Cerebellar nuclear complex (tissue), 1 donor: ENCODE measurements at regions not wholly inside any gene's neighbourhood (a gene's known extent, or its start where the extent isn't known, plus 50 kb on each side); places are given as distances from the start of the nearest gene placed in this dataset.

Experiments used
- DNase-seq, 2 experiments: peaks; one replicate each; lab custom pipeline; 2025; lab: John Stamatoyannopoulos, UW

DNA sequence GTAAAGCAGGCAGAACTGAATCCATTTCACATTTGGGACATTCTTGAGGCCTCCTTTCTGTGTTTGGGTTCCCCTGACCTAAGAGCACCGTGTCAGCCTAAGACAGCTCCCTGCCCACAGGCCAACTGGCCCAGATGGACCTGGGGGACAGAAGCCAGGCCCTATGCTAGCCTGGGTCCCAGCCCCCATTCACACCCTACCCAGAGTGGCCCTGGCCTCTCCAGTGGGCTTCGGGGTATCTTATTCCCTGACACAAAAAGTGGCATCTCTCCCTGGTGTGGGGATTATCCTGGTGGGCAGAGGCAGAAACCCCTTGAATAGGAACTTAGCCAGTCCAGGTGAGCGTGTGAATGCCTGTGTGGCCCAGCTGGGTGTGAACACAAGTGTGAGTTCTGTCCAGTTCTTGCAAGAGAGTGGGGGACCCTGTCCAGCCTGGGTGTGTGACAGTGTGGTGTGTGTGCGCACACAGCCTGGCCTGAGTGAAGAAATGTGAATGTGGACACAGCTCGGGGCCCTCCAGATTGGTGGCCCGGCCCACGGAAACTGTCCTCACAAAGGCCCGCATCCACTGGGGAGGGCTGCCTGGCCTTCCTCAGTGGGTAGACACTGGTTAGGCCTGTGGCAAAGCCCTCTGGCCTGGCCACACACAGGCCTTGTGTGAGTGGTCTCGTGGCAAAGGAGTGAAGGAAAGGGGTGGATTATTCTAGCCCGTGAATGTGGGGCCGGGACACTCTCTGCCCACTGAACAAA lies 63.0 kb upstream of the HAAO start:
- DNase-seq: no peak

DNA sequence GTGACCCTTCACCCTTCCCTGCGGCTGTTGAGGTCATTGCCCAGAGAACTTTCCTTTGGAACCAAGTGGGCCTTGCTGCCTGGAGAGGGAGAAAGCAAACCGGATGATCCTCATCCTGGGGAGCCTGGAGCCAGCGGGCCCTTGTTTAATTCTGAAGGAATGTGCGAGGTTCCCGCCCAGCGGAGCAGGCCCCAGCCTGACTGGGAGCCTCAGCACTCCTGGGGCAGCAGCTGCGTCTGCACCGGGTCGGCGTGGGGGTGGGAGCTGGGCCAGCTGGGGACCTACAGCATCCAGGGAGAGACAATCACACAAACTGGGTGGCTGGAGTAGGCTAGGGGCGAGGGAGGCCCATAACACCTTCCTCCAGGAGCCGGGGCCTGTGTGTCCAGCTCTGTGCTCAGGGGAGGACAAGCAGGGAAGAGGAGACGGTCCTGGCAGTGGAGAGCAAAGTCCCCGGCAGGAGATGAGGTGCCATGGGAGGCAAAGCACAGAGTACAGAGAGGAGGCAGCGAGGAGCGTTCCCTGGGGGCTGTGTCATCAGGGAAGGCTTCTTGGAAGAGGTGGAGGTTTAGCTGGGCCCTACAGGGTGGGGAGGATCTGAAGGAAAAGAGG lies 61.9 kb upstream of the HAAO start:
- no peak for DNase-seq

DNA sequence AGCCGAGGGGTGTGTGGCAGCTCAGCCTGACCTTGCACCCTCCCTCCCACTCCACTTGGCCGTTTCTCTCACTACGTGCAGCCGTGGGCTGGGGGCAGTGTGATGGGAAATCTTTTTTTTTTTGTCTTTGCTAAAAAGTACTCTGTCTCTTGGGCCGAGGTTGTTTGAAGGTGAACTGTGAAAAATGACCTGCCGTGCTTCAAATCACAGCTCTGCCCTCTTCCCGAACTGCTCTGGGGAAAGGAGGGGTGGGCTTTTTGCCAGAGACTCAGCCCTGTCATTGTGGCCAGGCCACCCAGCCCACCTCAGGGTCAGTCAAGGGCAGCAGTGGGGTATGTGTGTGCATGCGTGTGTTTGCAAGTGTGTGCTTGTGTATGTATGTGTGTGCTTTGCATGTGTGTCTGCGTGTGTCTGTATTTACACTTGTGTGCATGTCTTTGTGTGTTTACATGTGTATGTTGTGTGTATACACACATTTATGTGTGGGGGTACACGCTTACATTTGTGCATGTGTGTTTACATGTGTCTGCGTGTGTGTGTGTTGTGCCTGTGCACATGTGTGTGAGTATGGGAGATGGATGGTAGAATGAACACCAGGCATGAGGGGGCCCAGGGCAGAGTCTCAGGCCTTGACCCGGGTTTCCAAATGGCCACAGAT lies 61.3 kb upstream of the HAAO start:
- no peak for DNase-seq

DNA sequence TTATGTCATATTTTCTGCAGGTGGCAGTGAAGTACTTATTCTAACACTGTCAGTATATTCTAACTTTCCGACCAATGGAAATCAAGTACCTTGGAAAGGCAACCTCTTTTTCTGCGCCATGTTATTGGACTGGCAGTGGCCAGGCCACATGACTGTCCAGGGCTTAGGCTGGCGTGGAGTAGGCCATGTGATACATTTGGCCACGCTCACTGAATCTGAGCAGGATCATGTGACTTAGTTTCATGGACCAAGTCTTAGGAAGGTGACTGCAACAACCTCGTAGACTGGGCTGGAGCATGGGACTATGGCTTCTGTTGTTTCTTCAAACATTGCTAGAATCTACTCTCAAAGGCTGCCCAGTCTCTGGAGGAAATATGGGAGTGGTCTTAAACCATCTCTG lies 60.4 kb upstream of the HAAO start:
- no peak for DNase-seq

DNA sequence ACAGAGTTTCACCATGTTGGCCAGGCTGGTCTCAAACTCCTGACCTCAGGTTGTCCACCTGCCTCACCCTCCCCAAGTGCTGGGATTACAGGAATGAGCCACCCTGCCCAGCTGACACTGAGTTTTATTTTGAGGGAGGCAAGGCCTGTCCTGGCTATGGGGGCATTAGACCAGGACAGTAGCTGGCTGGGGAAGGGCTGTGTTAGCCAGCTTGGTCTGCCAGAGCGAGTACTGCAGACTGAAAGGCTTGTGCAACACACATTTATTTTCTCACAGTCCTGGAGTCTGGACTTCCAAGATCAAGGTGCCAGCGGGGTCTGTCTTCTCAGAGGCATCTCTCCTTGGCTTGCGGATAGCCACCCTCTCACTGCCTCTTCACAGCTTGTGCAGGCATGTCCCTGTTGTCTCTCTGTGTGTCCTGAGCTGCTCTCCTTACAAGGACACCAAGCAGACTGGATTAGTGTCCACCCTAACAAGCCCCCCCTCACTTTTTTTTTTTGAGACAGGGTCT lies 59.4 kb upstream of the HAAO start:
- no peak for DNase-seq

DNA sequence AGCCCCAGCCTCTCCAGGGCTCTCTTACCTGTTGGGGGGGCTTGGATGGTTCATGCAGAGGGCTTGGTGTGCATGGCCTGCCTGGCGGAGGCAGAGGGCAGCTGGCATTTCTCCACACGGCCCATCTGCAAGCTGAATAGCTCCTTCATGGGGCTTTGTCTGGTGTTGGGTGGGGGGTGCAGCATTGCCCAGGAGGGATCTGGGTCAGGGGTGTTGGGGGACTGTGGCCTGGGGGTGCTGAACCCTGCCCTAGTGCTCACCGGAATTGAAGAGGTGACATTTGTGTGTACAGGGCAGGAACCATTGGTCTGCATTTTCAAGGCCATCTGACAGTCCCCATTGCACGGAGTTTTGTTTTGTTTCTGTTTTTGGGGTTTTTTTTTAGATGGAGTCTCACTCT lies 58.8 kb upstream of the HAAO start:
- no peak for DNase-seq

DNA sequence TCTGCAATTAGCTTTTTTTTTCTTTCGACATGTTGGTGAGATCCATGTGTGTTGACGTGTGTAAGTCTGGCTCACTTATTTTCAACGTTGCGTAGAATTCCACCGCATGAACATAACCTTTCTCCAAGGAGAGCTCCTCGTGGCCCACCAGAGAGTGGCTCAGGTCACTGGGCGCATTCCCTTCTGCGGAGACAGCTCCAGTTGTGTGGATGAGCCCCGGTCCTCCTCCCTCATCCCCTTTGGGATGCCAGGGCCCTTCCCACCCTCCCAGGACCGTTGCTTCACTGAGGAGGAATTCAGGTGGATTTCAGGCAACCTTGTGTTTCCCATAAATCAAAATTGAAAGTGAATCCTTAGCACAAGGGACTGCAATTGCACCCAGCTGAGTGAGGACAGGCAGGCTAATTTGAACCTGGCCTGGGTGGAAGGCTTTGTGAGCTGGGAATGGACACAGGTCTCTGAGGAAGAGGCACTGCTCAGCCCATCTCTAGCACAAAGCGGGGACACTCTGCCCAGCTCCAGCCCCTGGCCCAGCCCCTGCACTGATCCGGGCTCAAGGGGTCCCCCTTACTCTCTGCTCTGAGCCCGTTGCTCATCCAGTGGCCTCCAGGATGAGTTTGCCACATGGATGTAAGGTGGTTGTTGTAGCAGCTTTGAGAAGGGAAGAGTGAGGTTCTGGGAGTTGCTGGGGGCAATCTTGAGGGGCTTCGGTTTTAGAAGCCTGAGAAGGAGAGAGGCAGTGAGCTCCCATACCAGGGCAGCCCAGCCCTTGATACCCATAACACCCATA lies 57.8 kb upstream of the HAAO start:
- no peak for DNase-seq

DNA sequence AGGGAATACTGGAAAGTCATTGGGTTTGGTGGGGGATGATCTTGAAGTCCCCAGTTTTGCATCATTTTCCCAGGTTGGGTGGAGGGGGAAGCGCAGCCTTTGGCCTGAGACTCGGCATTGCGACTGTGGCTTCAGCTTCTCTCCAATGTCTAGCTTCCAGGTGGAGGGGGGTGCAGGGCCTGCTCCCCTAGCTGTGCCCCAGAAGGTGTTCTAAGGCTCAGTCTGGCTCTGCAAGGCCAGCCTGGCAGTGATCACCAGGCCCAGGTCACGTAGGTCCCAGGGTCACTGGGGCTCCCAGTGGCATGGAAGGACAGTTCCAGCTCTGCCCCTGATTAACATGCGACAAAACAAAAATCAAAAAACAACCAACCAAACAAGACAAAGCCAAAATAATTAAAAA lies 56.9 kb upstream of the HAAO start:
- no peak for DNase-seq

DNA sequence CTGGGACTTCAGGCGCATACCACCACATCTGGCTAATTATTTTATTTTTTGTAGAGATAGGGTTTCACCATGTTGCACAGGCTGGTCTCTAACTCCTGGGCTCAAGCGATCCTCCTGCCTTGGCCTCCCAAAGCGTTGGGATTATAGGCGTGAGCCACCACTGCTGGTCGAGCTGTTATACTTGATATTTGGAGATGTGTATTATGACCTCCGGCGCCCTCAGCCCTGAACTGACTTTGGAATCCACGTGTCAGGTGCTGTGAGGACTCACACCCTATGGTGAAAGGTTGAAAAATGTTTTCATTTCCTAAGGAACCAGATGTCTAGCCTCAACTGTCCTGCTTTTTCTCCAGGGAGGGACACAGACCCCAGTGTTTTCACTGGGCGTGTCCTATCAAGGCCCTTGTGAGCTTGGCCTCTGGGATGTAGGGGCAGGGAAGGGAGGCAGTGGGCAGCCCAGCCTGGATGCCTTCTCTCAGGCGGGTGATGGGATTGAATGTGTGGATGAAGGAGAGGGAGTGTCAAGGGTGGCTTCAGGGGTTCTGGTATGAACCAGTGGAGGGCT lies 56.4 kb upstream of the HAAO start:
- DNase-seq: no peak

DNA sequence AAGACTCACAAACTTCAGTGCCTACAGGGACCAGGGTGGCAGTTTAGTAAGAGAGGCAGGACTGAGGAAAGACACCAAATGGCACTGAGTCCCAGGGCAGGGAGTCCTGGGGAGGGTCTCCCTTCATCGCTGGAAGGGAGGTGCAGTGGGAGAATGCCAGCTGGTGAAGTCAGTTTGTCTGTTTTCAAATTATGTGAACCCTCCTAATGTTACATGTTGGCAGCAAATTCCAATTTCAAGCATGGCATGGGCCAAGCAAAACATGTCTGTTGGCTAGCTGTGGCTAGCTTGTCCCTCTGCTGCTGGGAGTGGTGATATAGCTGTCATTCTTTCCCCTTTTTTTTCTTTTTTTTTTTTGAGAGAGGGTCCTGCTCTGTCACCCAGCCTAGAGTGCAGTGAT lies 55.9 kb upstream of the HAAO start:
- DNase-seq: no peak

DNA sequence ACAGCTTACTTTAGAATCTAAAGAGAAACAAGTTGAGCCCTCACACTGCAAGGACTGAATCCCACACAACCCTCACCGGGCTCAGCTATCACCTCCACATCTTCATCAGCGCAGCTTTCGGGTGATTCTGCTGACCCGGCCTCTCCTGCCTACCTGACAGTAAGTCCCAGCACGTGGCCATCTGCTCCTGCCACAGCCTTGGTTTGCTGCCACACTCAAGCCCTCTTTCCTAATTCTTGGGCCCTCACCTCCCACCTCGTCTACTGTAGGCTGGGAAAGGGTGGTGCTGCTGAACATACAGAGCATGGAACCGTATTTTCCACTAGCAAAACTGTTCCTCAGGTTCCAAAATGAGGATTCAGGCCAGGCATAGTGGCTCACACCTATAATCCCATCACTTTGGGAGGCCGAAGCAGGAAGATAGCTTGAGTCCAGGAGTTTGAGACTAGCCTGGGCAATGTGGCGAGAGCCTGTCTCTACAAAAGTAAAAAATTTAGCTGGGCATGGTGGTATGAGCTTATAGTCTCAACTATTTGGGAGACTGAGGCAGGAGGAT lies 55.3 kb upstream of the HAAO start:
- DNase-seq: no peak

DNA sequence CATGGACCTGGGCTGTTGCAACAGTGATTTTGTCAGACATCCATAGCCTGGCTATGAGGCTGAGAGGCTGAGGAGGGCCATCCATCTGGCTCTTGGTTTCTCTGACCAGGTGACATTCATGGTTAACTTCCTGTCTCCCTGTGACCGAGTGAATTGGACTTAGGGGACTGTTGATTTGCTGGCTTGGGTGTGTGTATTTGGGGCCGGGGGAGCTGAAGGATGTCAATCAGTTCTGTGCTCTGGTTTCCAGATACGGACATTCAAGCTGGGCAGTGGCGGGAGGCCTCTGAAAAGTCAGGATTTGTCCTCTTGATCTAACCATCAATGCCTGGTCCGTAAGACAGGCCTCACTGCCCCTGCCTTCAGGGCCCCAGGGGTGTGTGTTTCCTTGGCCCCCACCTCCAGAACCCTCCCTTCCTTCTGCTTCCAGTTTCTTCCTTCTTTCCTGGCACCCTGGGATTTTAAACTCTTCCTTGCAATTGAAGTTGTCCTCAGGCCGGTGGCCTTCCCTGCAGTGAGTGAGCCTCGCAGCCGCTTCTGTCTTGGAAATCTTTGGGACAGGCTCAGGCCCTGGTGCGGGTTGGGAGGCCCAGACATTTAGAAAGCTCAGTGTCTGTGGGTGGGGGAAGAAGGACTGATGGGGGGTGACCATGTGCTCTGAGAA lies 54.7 kb upstream of the HAAO start:
- no peak for DNase-seq

DNA sequence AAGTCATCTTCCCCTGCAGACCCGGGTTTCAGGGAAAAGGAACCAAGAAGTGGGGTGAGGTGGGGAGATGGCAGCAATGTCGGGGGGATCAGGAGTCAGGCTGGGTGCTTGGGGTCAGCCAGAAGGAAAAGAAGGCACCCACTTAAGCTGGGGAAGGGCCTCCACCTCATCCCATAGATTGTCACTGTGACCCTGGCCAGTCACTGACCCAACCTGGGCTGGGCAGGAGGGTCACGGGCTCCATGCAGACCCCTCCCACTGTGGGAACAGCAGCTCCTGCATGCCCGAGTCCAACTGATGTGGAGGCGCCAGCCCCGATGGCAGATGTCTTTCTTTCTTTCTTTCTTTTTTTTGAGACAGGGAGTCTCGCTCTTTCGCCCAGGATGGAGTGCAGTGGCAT lies 53.6 kb upstream of the HAAO start:
- no peak for DNase-seq

DNA sequence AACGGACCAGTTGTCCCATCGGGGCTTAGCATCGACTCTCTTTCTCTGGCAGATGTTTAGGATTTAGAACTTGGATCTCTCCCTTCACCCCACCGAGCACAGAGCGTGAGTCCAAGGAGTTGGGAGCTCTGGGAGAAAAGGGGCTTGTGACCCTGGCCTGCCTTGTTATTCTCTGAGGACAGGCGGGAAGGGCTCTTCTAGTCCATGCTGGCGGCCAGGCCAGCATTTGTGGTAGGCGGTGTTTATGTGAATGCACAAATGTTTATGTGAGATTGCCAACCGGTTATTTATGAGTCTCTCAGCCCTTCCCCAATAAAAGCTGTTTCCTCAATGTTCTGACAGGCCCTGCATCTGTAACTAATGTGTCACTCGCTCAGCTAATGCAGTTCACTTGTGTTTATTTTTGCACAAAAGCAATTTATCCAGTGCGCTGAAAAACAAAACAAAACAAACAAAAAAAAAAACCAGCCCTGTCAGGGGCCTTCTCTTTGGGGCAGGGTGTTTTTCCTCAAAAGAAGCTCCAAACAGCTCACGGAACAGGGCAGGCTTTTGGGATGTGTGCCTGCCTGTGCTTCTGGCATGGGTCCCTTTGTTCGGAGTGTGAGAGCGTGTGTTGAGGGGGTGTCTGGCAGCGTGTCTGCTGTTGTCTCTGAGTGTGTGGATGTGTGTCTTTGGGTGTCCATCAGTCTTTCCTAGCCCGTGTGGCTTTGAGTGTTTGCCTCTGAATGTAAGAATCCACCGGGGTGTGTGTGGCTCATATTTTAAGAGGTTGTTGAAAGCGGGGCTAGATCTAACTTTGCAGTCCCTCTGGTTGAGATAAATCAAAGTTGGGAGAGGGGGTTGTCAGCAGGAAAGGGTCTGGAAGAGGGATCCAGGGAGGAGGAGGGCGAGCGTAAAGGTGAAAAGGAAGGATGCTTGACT lies 52.8 kb upstream of the HAAO start:
- DNase-seq: no peak

DNA sequence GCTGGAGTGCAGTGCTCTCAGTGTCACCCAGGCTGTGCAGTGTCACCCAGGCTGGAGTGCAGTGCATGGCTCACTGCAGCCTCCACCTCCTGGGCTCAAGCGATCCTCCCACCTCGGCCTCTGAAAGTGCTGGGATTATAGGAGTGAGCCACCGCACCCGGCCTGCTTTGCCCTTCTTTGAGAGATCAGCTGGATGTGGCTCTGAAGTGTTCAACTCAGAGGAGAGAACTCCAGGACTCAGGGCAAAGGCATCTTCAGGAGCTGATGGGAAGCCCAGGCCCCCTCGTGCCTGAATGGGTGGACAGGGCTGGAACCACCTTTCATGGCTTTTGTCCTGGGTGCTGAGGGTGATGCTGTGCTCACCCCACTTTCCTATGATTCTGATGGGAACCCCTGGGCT lies 52.0 kb upstream of the HAAO start:
- no peak for DNase-seq

DNA sequence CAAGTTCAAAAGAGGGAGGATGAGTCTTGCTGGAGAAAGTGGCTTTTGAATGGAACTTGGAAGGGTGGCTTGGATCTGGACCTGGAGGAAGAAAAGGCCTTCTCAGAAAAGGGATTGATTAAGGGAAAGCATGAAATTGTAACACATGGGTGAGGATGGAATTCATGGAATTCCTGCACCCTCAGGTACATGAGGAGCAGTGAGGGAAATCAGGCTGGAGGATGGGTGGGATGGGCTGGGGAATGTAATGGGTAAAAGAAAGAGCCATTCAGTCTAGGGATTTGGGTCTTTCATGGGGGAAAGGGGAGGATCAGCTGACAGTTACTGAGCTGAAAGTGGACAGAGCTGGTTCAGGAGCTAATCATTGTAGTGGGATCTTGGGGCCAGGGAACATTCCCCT lies 51.2 kb upstream of the HAAO start:
- DNase-seq: no peak

DNA sequence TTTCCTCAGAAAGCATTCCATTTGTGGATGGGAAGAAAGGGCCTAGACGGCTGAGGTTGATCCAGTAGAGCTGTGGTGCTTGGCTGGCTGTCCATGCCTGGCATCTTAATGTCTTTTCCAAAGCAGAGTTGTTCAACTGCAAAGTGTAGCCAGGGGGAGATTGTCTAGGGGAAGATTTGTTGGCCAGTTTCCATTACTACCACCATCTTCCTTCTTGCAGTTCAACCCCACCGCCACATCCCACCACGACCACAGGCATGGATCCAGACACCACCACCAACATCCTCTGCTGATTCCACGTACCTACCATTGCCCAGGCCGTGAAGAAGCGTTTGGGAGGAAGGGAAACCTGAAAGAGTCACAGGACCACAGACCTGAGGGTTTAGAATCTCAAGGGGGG lies 50.7 kb upstream of the HAAO start:
- DNase-seq: no peak

DNA sequence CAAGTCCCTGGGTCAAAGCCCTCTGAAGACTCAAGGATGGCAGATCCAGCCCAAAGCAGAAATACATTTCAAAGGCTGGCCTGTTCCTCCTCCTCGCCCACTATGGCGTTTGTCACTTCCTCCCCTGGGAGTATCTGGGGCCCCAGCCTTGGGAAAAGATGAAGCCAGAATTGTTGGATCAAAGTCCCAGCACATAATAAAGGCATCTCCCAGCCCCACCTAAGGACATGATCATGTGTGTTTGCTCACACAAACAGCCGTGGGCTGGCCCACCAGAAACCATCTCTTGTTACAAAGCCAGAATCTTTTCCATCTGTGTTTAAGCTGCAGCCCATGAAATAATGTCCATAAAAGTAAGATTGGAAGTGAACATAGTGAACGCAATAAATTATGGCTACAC lies 50.1 kb upstream of the HAAO start:
- DNase-seq: no peak
